ENCODE measurements at regions not wholly inside any gene's neighbourhood (a gene's known extent, or its start where the extent isn't known, plus 50 kb on each side); places are given as distances from the start of the nearest gene placed in this dataset.

DNA sequence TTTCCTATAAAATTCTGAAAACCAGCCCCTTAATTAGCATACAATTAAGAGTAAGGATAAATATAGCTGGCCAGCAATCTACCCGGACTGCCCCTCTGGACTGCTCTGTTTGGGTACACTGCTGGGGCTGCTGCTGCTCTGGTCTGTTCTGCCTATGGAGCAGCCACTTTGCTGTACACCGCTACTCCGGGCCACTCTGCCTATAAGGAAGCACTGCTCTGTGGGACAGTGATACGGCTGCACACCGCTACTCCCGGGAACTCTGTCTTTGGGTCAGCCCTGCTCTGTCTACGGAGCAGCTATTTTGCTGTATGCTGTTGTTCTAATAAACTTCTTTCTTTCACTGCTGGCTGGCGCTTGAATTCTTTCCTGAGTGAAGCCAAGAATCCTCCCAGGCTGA is 316.5 kb upstream of the PLSCR5 start:
- TF ChIP-seq, protein P1, sequence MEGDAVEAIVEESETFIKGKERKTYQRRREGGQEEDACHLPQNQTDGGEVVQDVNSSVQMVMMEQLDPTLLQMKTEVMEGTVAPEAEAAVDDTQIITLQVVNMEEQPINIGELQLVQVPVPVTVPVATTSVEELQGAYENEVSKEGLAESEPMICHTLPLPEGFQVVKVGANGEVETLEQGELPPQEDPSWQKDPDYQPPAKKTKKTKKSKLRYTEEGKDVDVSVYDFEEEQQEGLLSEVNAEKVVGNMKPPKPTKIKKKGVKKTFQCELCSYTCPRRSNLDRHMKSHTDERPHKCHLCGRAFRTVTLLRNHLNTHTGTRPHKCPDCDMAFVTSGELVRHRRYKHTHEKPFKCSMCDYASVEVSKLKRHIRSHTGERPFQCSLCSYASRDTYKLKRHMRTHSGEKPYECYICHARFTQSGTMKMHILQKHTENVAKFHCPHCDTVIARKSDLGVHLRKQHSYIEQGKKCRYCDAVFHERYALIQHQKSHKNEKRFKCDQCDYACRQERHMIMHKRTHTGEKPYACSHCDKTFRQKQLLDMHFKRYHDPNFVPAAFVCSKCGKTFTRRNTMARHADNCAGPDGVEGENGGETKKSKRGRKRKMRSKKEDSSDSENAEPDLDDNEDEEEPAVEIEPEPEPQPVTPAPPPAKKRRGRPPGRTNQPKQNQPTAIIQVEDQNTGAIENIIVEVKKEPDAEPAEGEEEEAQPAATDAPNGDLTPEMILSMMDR (IDR thresholded peaks at IDR 0.05; ENCODE audit: insufficient read depth, low read depth, low read length) = no peak
- no peak for TF ChIP-seq EZH2 (IDR thresholded peaks at IDR 0.05; ENCODE audit: insufficient read depth, low read length)
